ENCODE measurements at regions not wholly inside any gene's neighbourhood (a gene's known extent, or its start where the extent isn't known, plus 50 kb on each side); places are given as distances from the start of the nearest gene placed in this dataset.
A peak's percentile ranks its signal among the peaks of the same experiment; 100 is the strongest.
"Not testable (repeated sequence)": the region's sequence is repeated elsewhere in the genome, so short reads cannot be mapped to it uniquely, and the experiment has no call there.

DNA sequence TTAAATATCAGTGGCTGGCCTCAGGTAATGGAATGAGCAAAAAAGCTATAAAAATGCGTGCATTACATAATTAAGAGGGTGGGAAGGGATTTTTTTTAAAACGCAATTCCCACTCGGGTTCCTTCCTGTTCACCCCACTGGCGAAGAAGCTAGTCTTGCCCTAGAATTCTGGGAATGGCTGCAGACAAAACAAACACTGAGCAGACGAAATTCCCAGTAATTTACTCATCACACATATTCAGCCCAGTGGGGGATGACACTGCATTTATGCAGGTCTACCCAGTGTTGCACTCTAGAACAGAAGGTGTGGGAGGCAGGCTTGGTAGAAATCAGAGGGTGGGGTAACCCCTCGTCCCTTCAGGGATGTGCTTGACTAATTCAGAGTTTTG lies 2695.0 kb upstream of the DEFB115 start:
- no peak for DNase-seq (ENCODE audit: low read depth, low spot score)
- H3K27ac ChIP-seq: no peak overlapping the region

DNA sequence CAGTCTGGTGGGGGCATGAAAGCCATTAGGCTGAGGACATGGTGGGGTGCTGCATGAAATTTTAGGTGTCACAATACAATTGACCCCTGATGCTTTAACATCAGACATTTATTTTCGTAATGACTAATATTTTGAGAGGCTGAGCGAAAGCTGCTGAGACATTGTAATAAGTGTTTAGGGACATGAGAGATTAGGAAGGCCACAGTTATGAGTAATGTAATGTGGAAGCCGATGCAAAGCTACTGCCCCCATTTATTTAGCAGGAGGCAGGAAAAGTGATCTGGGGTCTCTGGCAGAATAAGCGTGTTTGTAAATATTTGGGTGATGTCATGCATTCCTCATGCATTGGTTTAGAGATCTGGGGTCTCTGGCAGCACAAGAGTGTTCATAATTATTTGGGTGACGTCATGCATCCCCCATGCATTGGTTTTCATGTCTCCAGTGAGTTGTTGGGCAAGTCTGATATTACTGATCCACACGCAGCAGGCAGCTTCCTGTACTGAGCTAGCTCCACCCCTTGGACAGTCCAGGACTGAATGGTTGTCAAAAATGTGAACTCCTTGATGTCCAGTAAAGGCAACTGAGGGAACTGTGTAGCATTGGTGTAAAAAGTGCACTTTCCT lies 2694.5 kb upstream of the DEFB115 start:
- not testable (repeated sequence) for H3K27ac ChIP-seq; DNase-seq (ENCODE audit: low read depth, low spot score)

DNA sequence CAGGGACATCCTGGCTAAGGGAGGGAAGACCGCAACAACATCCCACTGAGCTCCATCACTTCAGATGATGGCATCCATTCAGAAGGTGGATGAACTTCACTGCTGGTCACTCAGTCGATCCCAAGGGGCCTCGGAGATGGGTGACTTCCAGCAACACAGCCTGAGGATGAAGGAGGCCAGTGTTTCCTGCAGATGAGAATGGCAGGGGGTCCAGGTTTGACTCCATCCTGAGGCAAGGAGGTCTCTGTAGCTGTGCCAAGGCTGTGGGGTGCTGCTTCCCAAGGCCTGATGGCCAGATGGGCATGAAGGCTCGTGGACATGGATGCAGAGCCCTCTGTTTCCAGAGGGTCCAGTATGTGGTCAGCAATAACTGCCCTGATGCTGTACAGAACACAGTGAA lies 2693.4 kb upstream of the DEFB115 start:
- DNase-seq (ENCODE audit: low read depth, low spot score); H3K27ac ChIP-seq: not testable (repeated sequence)

DNA sequence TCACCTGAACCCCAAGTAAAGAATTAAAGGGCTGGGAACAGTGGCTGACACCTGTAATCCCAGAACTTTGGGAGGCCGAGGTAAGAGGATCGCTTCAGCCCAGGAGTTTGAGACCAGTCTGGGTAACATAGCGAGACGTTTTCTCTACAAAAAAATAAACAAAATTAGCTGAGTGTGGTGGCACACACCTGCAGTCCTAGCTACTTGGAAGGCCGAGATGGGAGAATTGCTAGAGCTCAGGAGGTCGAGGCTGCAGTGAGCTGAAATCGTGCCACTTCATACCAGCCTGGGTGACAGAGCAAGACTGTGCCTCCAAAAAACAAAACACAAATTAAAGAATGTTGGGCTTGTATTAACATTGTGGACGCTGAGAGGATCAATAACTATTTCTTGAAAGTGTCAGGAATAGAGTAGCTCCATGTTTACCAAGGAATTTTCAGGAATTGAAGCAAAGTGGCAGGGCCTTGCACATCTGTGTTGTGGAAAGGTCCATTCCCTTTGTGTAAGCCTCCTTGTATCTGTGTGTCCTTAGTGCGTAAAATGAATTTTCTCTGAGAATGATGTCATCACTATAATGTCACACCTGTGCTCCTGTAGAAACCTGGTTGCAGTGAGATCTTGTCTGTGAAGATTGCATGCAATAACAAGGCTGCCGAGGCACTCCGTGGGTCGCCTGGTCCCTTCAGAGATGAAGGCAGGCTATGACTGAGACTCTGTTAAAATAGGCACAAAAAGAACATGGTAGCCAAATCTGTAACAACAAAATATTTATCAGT lies 2692.6 kb upstream of the DEFB115 start:
- not testable (repeated sequence) for DNase-seq (ENCODE audit: low read depth, low spot score); H3K27ac ChIP-seq

GRCh38 chr20:28575991-28576390 lies 2681.5 kb upstream of the DEFB115 start:
- not testable (repeated sequence) for H3K27ac ChIP-seq; DNase-seq (ENCODE audit: low read depth, low spot score)

DNA sequence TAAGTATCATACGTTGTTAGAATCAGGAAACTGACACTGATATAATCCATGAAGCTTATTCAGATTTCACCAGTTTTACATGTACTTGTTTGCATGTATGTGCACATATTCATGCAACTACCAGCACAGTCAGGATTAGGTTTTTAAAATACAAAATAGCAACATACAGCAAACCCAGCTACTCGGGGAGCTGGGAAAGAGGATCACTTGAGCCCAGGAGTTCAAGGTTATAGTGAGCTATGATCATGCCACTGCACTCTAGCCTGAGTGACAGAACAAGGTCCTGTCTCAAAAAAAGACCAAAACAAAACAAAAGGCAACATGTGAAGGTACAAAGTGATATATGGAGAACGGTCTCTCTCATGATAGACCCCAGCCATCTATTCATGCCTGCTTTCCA lies 2665.8 kb upstream of the DEFB115 start:
- not testable (repeated sequence) for DNase-seq (ENCODE audit: low read depth, low spot score); H3K27ac ChIP-seq

DNA sequence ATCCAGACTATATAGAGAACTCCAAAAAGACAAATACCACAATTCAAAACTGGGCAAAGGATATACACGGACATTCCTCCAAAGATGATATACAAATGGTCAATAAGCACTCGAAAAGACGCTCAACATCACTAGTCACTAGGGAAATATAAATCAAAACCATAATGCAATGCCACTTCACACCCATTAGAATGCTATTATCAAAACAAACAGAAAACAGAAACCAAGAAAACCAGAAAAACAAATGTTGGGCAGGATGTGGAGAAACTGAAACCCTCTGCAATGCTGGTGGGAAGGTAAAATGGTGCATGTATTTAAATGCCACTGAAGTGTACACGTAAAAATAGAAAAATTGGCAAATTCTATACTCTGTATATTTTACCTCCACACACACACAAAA lies 2664.1 kb upstream of the DEFB115 start:
- not testable (repeated sequence) for DNase-seq (ENCODE audit: low read depth, low spot score); H3K27ac ChIP-seq

DNA sequence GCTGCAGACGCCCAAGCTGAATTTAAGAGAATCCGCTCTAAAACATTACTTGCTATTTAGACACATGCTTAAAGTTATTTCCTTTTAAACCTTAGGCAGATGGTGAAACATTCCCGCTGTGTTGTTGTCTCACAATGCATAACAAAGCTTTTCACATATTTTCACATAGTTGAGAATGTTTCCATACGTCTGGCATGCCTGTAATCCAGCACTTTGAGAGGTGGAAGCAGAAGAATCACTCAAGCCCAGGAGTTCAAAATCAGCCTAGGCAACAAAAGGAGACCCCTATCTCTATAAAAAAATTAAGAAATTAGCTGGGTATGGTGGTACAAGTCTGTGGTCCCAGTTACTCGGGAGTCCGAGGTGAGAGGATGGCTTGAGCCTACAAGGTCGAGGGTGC lies 2663.0 kb upstream of the DEFB115 start:
- H3K27ac ChIP-seq; DNase-seq (ENCODE audit: low read depth, low spot score): not testable (repeated sequence)

- DNase-seq (ENCODE audit: low read depth, low spot score); H3K27ac ChIP-seq: not testable (repeated sequence)
These were observed 2655.5 kb upstream of the DEFB115 start for GRCh38 chr20:28602006-28602402.

GRCh38 chr20:28602403-28603217 lies 2654.9 kb upstream of the DEFB115 start:
- H3K27ac ChIP-seq: not testable (repeated sequence)
- DNase-seq (ENCODE audit: low read depth, low spot score): peak; percentile 51

- H3K27ac ChIP-seq; DNase-seq (ENCODE audit: low read depth, low spot score): not testable (repeated sequence)
These were observed 2654.3 kb upstream of the DEFB115 start for GRCh38 chr20:28603218-28603577.

- DNase-seq (ENCODE audit: low read depth, low spot score): no peak
- H3K27ac ChIP-seq: no peak overlapping the region
These were observed 2641.1 kb upstream of the DEFB115 start for GRCh38 chr20:28616354-28616753.

DNA sequence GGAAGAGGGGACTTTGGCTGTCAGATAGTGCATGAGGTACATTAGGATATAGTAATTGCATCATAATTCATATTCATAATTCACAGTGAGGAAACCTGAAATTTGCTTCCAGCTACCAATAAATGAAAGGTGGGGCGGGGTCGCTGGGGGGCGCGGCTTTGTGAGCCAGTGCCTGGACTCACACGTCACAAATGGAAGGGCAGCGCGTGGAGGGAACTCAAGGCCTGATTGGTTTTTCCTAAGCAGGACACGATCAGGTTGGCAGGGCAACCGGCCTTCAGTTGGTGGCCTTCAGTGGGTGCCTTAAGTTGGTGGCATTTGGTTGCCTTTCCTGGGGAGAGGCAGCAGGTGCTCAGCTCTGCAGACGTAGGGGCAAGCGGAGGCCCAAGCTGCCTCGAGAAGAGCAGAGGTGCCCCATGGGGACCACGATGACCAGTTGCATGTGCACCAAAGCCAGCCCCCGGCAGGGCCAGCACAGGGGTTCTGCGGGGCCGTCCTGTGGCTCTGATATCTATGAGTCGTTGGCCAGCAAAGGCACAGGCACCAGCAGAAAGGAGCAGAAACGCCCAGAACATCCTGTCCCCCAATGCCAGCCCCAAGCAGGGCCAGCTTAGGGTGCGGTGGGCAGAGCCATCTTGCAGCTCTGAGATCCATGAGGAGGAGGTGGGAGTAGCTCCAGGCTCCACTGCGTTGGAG lies 2637.4 kb upstream of the DEFB115 start:
- DNase-seq (ENCODE audit: low read depth, low spot score); H3K27ac ChIP-seq: not testable (repeated sequence)

GRCh38 chr20:28625112-28625511 lies 2632.4 kb upstream of the DEFB115 start:
- DNase-seq (ENCODE audit: low read depth, low spot score): not testable (repeated sequence)

GRCh38 chr20:28640831-28641230 lies 2616.6 kb upstream of the DEFB115 start:
- H3K27ac ChIP-seq; DNase-seq (ENCODE audit: low read depth, low spot score): not testable (repeated sequence)

More at GRCh38 chr20:28625112-28625511, 2632.4 kb upstream of the DEFB115 start:
- not testable (repeated sequence) for H3K27ac ChIP-seq
